ENCODE measurements at regions not wholly inside any gene's neighbourhood (a gene's known extent, or its start where the extent isn't known, plus 50 kb on each side); places are given as distances from the start of the nearest gene placed in this dataset.

DNA sequence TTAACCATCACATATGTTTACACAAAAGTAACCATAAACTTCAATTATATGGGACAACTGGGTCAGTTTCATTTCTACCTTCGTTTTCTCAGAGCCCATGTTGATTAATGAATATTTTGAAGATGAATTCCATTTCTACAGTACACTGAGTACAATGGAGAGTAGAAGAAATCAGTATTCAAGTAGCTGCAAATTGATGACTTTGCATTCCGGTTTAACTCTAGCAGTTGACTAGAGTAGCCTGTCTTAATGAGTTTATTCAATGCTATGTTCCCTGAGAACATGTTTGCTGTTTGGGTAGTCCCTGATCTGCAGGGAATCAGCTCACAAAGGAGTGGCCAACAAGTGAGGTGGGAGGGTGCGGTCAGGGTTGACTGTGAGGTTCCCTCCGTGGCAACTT lies 168.3 kb downstream of the TRIML1 start:
- TF ChIP-seq, protein P1, sequence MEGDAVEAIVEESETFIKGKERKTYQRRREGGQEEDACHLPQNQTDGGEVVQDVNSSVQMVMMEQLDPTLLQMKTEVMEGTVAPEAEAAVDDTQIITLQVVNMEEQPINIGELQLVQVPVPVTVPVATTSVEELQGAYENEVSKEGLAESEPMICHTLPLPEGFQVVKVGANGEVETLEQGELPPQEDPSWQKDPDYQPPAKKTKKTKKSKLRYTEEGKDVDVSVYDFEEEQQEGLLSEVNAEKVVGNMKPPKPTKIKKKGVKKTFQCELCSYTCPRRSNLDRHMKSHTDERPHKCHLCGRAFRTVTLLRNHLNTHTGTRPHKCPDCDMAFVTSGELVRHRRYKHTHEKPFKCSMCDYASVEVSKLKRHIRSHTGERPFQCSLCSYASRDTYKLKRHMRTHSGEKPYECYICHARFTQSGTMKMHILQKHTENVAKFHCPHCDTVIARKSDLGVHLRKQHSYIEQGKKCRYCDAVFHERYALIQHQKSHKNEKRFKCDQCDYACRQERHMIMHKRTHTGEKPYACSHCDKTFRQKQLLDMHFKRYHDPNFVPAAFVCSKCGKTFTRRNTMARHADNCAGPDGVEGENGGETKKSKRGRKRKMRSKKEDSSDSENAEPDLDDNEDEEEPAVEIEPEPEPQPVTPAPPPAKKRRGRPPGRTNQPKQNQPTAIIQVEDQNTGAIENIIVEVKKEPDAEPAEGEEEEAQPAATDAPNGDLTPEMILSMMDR (IDR thresholded peaks at IDR 0.05): no peak
- no peak for DNase-seq (ENCODE audit: low spot score in 2 of 2)
- no peaks in the 10 kb centered on the region for H3K9me3 ChIP-seq
- H3K27ac ChIP-seq: no peak overlapping the region
- H3K27me3 ChIP-seq: no peaks in the 10 kb centered on the region
- no peaks in the 10 kb centered on the region for H3K36me3 ChIP-seq
- H3K4me3 ChIP-seq: no peak overlapping the region
- H3K4me1 ChIP-seq: no peaks in the 10 kb centered on the region
- intact Hi-C loops (cut with DNase I; ENCODE audit: low total_unique reads): no loop called here

DNA sequence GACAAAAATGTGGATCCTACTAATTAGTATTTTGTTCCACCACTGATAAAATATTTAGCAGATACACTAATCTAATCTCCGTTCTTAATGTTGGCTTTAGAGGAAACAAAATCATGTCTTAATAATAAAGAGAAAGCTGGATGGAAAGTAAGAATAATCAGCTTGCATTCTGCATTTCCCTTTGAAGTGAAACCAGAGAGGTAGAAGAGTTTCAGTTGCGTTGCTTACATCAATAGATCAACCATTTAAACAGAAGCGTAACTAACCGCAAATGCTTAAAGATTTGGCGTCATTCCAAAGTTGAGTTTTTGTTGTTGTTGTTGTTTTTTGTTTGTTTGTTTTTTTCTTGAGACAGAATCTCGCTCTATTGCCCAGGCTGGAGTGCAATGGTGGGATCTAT lies 168.9 kb downstream of the TRIML1 start:
- Histone ChIP-seq H3K36me3 (no peaks in the 10 kb centered on the region), H3K4me3 (no peak overlapping the region), H3K27me3 (no peaks in the 10 kb centered on the region), H3K27ac (no peak overlapping the region), H3K9me3 (no peaks in the 10 kb centered on the region), H3K4me1 (no peaks in the 10 kb centered on the region)
- no peak for DNase-seq (ENCODE audit: low spot score in 2 of 2)
- intact Hi-C loops (cut with DNase I; ENCODE audit: low total_unique reads): no loop called here
- no peak for TF ChIP-seq POLR2AphosphoS5 (IDR thresholded peaks at IDR 0.05)
- TF ChIP-seq, protein P1 (IDR thresholded peaks at IDR 0.05): no peak
- TF ChIP-seq POLR2A (IDR thresholded peaks at IDR 0.05): no peak

DNA sequence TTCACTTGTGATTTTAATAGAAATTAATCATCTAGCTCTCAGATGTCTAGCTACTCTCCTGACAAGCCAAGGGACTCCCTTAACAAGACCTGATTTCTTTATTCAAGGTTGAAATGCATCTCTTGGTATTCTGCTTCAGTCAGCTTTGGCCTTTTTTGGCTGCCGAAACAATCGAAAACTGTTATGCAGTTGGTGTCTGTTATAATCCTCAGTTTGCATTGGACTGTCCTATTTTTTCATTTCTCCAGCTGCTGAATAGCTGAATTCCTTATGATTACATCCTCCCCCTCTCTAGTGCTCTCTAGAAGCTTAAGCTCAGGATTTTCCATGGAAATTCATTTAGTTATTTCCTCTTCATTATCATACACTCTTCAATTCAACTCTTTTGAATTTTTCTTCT lies 177.2 kb downstream of the TRIML1 start:
- TF ChIP-seq POLR2AphosphoS5 (IDR thresholded peaks at IDR 0.05): no peak
- Histone ChIP-seq H3K27ac (no peak overlapping the region), H3K9me3 (no peaks in the 10 kb centered on the region), H3K36me3 (no peaks in the 10 kb centered on the region), H3K4me1 (no peaks in the 10 kb centered on the region), H3K4me3 (no peak overlapping the region), H3K27me3 (no peaks in the 10 kb centered on the region)
- no peak for DNase-seq (ENCODE audit: low spot score in 2 of 2)
- intact Hi-C loops (cut with DNase I; ENCODE audit: low total_unique reads): no loop called here

DNA sequence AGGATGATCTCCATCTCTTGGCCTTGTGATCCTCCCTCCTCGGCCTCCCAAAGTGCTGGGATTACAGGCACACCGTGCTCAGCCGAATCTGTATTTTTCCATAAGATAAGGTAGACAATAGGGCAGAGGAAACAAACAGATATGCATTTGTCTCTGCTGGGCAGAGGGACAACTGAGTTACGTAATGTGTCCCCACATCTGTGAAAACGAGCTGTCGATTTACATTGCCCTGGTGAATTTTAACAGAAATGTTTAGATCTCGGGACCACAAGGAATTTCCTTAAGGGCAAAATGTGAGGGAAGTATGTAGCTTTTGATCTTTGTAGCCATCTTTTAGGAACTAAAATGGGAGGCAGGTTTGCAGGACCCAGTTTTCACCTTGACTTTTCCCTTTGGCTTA lies 189.7 kb downstream of the TRIML1 start:
- Histone ChIP-seq H3K4me3 (no peak overlapping the region), H3K9me3 (no peaks in the 10 kb centered on the region), H3K36me3 (no peaks in the 10 kb centered on the region), H3K27ac (no peak overlapping the region), H3K27me3 (no peaks in the 10 kb centered on the region), H3K4me1 (no peaks in the 10 kb centered on the region)
- TF ChIP-seq, protein P1 (IDR thresholded peaks at IDR 0.05): no peak
- TF ChIP-seq POLR2A (IDR thresholded peaks at IDR 0.05) (no peak), POLR2AphosphoS5 (IDR thresholded peaks at IDR 0.05) (no peak)
- no peak for DNase-seq (ENCODE audit: low spot score in 2 of 2)
- intact Hi-C loops (cut with DNase I; ENCODE audit: low total_unique reads): no loop called here

DNA sequence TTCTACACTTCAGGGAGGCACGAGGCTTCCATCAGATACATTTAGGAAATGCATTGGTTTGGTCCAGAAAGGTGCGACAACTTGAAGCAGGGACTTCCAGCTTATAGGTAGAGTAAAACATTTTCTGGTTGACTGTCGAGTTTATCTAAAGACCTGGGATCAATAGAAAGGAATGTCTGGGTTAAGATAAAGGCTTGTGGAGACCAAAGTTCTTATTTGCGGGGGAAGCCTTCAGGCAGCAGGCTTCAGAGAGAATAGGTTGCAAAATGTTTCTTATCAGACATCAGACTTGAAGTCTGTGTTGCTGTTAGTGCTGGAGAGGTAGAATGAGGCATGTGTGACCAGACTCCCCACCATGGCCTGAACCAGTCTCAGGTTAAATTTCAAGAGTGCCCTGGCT lies 190.3 kb downstream of the TRIML1 start:
- no peaks in the 10 kb centered on the region for H3K9me3 ChIP-seq
- no peaks in the 10 kb centered on the region for H3K36me3 ChIP-seq
- no peaks in the 10 kb centered on the region for H3K4me1 ChIP-seq
- intact Hi-C loops (cut with DNase I; ENCODE audit: low total_unique reads): no loop called here
- no peak overlapping the region for H3K4me3 ChIP-seq
- TF ChIP-seq, protein P1 (IDR thresholded peaks at IDR 0.05): no peak
- DNase-seq (ENCODE audit: low spot score in 2 of 2): no peak
- no peak overlapping the region for H3K27ac ChIP-seq
- no peaks in the 10 kb centered on the region for H3K27me3 ChIP-seq

DNA sequence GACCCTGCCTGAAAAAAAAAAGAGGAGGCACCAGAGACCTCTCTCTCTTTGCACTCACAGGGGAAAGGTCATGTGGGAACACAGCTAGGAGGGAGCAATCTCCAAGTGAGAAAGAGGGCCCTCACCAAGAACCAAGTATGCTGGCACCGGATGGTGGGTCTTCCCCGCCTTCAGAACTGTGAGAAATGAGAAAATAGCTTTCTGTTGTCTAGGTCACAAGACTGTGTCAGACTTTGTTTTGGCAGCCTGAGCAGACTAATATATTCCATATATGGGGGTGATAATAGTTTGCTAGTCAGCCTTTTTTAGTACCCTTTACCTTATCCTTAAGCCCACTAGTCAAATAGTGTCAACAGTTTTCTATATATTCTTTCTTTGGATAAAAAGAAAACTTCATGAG lies 193.0 kb downstream of the TRIML1 start:
- Histone ChIP-seq H3K9me3 (no peaks in the 10 kb centered on the region), H3K4me3 (no peak overlapping the region), H3K27me3 (no peaks in the 10 kb centered on the region), H3K4me1 (no peaks in the 10 kb centered on the region), H3K36me3 (no peaks in the 10 kb centered on the region), H3K27ac (no peak overlapping the region)
- no peak for TF ChIP-seq POLR2A (IDR thresholded peaks at IDR 0.05)
- TF ChIP-seq, protein P1 (IDR thresholded peaks at IDR 0.05): no peak
- no peak for TF ChIP-seq POLR2AphosphoS5 (IDR thresholded peaks at IDR 0.05)
- DNase-seq (ENCODE audit: low spot score in 2 of 2): no peak
- intact Hi-C loops (cut with DNase I; ENCODE audit: low total_unique reads): no loop called here
